ENCODE measurements at regions not wholly inside any gene's neighbourhood (a gene's known extent, or its start where the extent isn't known, plus 50 kb on each side); places are given as distances from the start of the nearest gene placed in this dataset.

- no peak for TF ChIP-seq CTCF (conservative IDR thresholded peaks at IDR 0.05; ENCODE audit: low read length)
- TF ChIP-seq EZH2phosphoT487 (IDR thresholded peaks at IDR 0.05; ENCODE audit: borderline replicate concordance, low read depth, low read length), result no peak
Observed at GRCh38 chr16:5865236-5865635, 767.6 kb upstream of the EEF2KMT start.
